Right atrium auricular region (tissue), 2 donors: ENCODE measurements at regions not wholly inside any gene's neighbourhood (a gene's known extent, or its start where the extent isn't known, plus 50 kb on each side); places are given as distances from the start of the nearest gene placed in this dataset.

Experiments used
- DNase-seq: peaks from one replicate; pipeline ENCODE4 v3.0.0-alpha.2; 2019; ENCODE audit warnings: low spot score
- H3K27ac ChIP-seq, 2 donors: fragments of 200-600 bp; sonication (generic); 1 replicate in 1 of 2; 2 replicates in 1 of 2; pipeline ENCODE4 v1.5.1; 2016 to 2019
- H3K27me3 ChIP-seq, 2 donors: fragments of 200-600 bp; sonication (generic); one replicate each; pipeline versions ENCODE4 v1.5.1 to v1.6.0; 2017 to 2019
- H3K36me3 ChIP-seq: fragments of 200-600 bp; sonication (generic); one replicate; pipeline ENCODE4 v1.5.1; 2016
- H3K4me1 ChIP-seq, 2 donors: fragments of 200-600 bp; sonication (generic); one replicate each; pipeline versions ENCODE4 v1.5.1 to v1.6.0; 2017 to 2019
- H3K4me3 ChIP-seq, 2 donors: fragments of 200-600 bp; sonication (generic); 1 replicate in 1 of 2; 2 replicates in 1 of 2; pipeline ENCODE4 v1.5.1; 2017 to 2019; ENCODE audit warnings: mild to moderate bottlenecking in 1 of 2, moderate library complexity in 1 of 2
- H3K9me3 ChIP-seq, 2 donors: fragments of 200-600 bp; sonication (generic); one replicate each; pipeline ENCODE4 v1.5.1; 2019
- TF ChIP-seq, protein P1 (sequence below), 2 donors: fragments of 200-600 bp; sonication (generic); IDR thresholded peaks; one replicate each; pipeline ENCODE4 v1.5.1; 2019; ENCODE audit warnings: antibody characterized with exemption in 2 of 2

- peaks cover 3 to 71% of the 10 kb centered on the region in 2 donors for H3K4me1 ChIP-seq
- no peak overlapping the region for H3K4me3 ChIP-seq
- no peak for DNase-seq
- TF ChIP-seq, protein P1, sequence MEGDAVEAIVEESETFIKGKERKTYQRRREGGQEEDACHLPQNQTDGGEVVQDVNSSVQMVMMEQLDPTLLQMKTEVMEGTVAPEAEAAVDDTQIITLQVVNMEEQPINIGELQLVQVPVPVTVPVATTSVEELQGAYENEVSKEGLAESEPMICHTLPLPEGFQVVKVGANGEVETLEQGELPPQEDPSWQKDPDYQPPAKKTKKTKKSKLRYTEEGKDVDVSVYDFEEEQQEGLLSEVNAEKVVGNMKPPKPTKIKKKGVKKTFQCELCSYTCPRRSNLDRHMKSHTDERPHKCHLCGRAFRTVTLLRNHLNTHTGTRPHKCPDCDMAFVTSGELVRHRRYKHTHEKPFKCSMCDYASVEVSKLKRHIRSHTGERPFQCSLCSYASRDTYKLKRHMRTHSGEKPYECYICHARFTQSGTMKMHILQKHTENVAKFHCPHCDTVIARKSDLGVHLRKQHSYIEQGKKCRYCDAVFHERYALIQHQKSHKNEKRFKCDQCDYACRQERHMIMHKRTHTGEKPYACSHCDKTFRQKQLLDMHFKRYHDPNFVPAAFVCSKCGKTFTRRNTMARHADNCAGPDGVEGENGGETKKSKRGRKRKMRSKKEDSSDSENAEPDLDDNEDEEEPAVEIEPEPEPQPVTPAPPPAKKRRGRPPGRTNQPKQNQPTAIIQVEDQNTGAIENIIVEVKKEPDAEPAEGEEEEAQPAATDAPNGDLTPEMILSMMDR (IDR thresholded peaks at IDR 0.05): no peak
- no peak overlapping the region for H3K27ac ChIP-seq
- H3K36me3 ChIP-seq: no peaks in the 10 kb centered on the region
- H3K9me3 ChIP-seq: no peaks in the 10 kb centered on the region
- H3K27me3 ChIP-seq: no peaks in the 10 kb centered on the region
Measured at GRCh38 chr18:46414863-46415262, 242.2 kb downstream of the LOXHD1 start.

DNA sequence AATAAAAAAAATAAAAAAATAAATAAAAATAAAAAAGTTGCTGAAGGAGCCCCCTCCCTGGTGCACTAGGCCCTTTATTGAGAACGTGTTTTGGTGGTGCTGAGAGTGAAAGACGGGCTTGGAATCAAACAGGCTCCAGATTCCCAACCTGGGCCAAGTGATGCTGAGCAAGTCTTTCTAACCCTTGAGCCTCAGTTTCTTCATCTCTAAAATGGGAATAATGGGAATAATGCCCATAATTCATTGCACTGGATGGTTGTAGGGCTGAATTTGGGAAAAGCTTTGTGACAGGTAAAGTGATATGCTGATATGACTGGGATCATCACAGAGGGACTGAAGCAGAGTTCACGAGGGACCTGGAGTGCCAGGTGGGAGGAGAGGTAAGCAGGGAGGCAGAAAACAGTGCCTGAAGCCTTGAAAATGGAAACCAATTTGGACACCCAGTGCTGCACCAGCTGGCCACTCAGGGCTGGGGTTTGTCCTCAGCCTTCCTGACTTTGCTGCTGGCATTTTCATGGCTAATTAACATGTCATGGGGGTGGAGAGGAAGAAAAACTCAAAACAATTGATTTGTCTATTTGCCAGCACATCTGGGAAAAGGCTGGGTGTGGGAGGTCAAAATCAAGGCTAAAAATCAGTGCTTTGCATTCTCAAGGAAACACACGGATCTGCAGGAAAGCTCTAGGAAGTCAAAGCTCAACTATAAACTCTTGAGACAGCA, 241.3 kb downstream of the LOXHD1 start:
- TF ChIP-seq, protein P1 (IDR thresholded peaks at IDR 0.05): no peak
- no peaks in the 10 kb centered on the region for H3K36me3 ChIP-seq
- no peaks in the 10 kb centered on the region for H3K27me3 ChIP-seq
- H3K9me3 ChIP-seq: no peaks in the 10 kb centered on the region
- peaks cover 3 to 63% of the 10 kb centered on the region in 2 donors for H3K4me1 ChIP-seq
- no peak overlapping the region for H3K4me3 ChIP-seq
- DNase-seq: no peak
- no peak overlapping the region for H3K27ac ChIP-seq

DNA sequence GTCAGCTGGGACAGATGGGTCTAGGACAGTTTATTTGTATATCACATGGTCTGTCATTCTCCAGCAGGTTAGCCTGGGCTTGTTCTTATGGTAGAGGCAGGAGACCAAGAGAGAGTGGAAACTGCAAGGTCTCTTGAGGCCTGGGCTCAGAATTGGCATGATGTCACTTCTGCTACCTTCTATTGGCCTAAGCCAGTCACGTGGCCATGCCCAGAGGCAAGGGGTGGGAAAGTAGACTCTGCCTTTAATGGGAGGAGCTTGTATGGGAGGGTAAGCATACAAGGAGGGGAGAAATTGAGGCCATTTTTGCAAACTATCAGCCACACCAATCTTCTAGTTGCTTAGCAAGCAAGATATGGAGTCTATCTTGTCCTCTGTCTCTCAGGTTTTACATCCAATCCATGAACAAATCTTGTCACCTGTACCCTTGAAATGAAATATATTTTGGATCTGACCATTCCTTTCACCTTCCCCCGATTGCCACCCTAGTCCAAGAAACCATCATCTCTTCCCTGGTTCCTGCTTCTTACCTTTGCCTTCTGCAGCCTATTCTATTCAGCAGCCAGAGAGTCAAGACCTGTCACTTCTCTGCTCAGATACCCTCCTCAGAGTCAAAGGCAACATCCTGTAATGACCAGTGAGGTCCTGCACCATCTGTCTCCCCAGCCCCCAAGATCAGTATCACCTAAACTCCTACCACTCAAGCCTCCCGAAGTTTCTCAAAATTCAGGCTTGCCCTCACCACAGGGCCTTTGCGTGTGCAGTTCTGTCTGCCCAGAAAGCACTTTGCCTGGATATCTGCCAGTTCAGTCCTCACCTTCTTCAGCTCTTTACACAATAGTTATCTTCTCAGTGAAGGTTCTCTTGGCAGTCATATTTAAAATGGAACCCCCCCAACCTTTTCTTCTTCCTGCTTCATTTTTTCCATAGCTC, 240.0 kb downstream of the LOXHD1 start:
- no peaks in the 10 kb centered on the region for H3K9me3 ChIP-seq
- no peak overlapping the region for H3K27ac ChIP-seq
- no peaks in the 10 kb centered on the region for H3K27me3 ChIP-seq
- TF ChIP-seq, protein P1 (IDR thresholded peaks at IDR 0.05): no peak
- H3K4me3 ChIP-seq: no peak overlapping the region
- no peak for DNase-seq
- H3K4me1 ChIP-seq: peaks cover under 1 to 51% of the 10 kb centered on the region in 2 donors
- no peaks in the 10 kb centered on the region for H3K36me3 ChIP-seq

DNA sequence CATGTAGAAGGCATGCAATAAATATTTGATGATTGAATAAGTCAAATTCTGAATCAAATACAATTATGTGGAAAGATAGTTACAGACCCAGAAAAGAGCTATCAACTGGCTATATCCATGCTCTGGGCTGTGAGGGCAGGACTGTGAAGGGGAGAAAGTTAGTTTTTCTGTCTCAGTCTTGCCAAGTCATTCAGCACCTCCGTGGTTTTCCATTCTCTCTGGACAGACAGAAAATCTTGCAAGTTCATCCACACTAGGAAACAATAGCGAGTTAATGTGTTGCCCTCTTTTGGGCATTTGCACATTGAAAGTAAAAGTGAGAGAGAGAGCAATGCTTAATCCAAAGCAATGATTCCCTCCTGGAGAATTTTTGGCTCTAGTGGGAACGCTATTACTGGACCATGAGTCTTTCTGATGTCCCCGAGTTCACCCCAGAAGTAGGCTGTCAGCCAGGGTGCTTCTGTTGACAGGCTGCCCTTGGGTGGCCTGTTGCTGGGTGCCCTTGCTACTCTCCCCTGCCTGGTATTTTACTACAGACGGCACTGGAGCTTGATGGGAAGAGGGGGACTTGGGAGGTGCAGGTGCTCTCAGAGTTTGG, 238.3 kb downstream of the LOXHD1 start:
- H3K27me3 ChIP-seq: no peaks in the 10 kb centered on the region
- no peaks in the 10 kb centered on the region for H3K36me3 ChIP-seq
- peak overlapping the region; percentile 52 to 77 for H3K27ac ChIP-seq
- no peak overlapping the region for H3K4me3 ChIP-seq
- no peaks in the 10 kb centered on the region for H3K9me3 ChIP-seq
- peak; percentile 68 for DNase-seq
- TF ChIP-seq, protein P1 (IDR thresholded peaks at IDR 0.05): no peak
- peaks cover 0 to 33% of the 10 kb centered on the region in 2 donors for H3K4me1 ChIP-seq

- Histone ChIP-seq H3K4me1 (peaks cover 0 to 27% of the 10 kb centered on the region in 2 donors), H3K4me3 (no peak overlapping the region), H3K27me3 (no peaks in the 10 kb centered on the region), H3K36me3 (no peaks in the 10 kb centered on the region), H3K27ac (peak overlapping the region; percentile 52 to 77), H3K9me3 (no peaks in the 10 kb centered on the region)
- no peak for DNase-seq
- TF ChIP-seq, protein P1 (IDR thresholded peaks at IDR 0.05): no peak
Measured at GRCh38 chr18:46419391-46420141, 237.5 kb downstream of the LOXHD1 start.
